ENCODE measurements at regions not wholly inside any gene's neighbourhood (a gene's known extent, or its start where the extent isn't known, plus 50 kb on each side); places are given as distances from the start of the nearest gene placed in this dataset.

- TF ChIP-seq CTCF (IDR thresholded peaks at IDR 0.05), result no peak
- TF ChIP-seq POLR2A (IDR thresholded peaks at IDR 0.05), result peak in 1 of 2 donors; percentile 14
Measured at GRCh38 chr2:120625865-120626560, 109.7 kb upstream of the GLI2 start.
